ENCODE measurements at regions not wholly inside any gene's neighbourhood (a gene's known extent, or its start where the extent isn't known, plus 50 kb on each side); places are given as distances from the start of the nearest gene placed in this dataset.

GRCh38 chr20:24817351-24817750 lies 131.7 kb upstream of the CST7 start:
- intact Hi-C loops (cut with micrococcal nuclease; ENCODE audit: unreplicated experiment), result no loop called here
- TF ChIP-seq, protein P1, sequence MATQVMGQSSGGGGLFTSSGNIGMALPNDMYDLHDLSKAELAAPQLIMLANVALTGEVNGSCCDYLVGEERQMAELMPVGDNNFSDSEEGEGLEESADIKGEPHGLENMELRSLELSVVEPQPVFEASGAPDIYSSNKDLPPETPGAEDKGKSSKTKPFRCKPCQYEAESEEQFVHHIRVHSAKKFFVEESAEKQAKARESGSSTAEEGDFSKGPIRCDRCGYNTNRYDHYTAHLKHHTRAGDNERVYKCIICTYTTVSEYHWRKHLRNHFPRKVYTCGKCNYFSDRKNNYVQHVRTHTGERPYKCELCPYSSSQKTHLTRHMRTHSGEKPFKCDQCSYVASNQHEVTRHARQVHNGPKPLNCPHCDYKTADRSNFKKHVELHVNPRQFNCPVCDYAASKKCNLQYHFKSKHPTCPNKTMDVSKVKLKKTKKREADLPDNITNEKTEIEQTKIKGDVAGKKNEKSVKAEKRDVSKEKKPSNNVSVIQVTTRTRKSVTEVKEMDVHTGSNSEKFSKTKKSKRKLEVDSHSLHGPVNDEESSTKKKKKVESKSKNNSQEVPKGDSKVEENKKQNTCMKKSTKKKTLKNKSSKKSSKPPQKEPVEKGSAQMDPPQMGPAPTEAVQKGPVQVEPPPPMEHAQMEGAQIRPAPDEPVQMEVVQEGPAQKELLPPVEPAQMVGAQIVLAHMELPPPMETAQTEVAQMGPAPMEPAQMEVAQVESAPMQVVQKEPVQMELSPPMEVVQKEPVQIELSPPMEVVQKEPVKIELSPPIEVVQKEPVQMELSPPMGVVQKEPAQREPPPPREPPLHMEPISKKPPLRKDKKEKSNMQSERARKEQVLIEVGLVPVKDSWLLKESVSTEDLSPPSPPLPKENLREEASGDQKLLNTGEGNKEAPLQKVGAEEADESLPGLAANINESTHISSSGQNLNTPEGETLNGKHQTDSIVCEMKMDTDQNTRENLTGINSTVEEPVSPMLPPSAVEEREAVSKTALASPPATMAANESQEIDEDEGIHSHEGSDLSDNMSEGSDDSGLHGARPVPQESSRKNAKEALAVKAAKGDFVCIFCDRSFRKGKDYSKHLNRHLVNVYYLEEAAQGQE (IDR thresholded peaks at IDR 0.05; ENCODE audit: insufficient read depth in 1 of 2, low read depth in 2 of 2, low read length in 1 of 2), result no peak
- no peak for TF ChIP-seq CTCF (IDR thresholded peaks at IDR 0.05)
- TF ChIP-seq SIN3A (IDR thresholded peaks at IDR 0.05; ENCODE audit: borderline replicate concordance, insufficient read depth, low read depth, low read length), result no peak
- no peaks in the 10 kb centered on the region for H3K36me3 ChIP-seq (ENCODE audit: control insufficient read depth, insufficient read depth, low read length)
- no TSS peak for BruUV-seq (replicated peaks)
- no peak overlapping the region for H3K27ac ChIP-seq (ENCODE audit: low read length)
- ChIA-PET CTCF (no interaction called here), POLR2A (no interaction called here)
- peaks cover 5% of the 10 kb centered on the region; the same call in 1 of the 2 replicates for H3K27me3 ChIP-seq (ENCODE audit: control insufficient read depth, insufficient read depth, low read length)
- in situ Hi-C loops (cut with HindIII; ENCODE audit: low pct_unique_long_range_greater_than_20kb, low sequenced_read_pairs), result no loop called here
- H3K9me3 ChIP-seq (ENCODE audit: control insufficient read depth, insufficient read depth, low read depth, low read length), result no peaks in the 10 kb centered on the region
- ATAC-seq (no peak), DNase-seq (ENCODE audit: low read depth, low spot score) (no peak)
- no peak overlapping the region for H3K4me3 ChIP-seq (ENCODE audit: low read depth in 2 of 2, low read length in 2 of 2)
- no peaks in the 10 kb centered on the region for H3K4me1 ChIP-seq (ENCODE audit: control insufficient read depth, insufficient read depth, low read length)

- ChIA-PET POLR2A (no interaction called here), CTCF (no interaction called here)
- no peak for ATAC-seq
- in situ Hi-C loops (cut with HindIII; ENCODE audit: low pct_unique_long_range_greater_than_20kb, low sequenced_read_pairs), result no loop called here
- Histone ChIP-seq H3K27me3 (ENCODE audit: control insufficient read depth, insufficient read depth, low read length) (peaks cover 5% of the 10 kb centered on the region), H3K27ac (ENCODE audit: low read length) (no peak overlapping the region), H3K36me3 (ENCODE audit: control insufficient read depth, insufficient read depth, low read length) (no peaks in the 10 kb centered on the region), H3K9me3 (ENCODE audit: control insufficient read depth, insufficient read depth, low read depth, low read length) (no peaks in the 10 kb centered on the region), H3K4me3 (ENCODE audit: low read depth in 2 of 2, low read length in 2 of 2) (no peak overlapping the region), H3K4me1 (ENCODE audit: control insufficient read depth, insufficient read depth, low read length) (no peaks in the 10 kb centered on the region)
- BruUV-seq (replicated peaks), result no TSS peak
- TF ChIP-seq POLR2AphosphoS5 (IDR thresholded peaks at IDR 0.05; ENCODE audit: low read depth, low read length) (no peak), CTCF (IDR thresholded peaks at IDR 0.05) (no peak), TCF7L2 (IDR thresholded peaks at IDR 0.05; ENCODE audit: low read depth, low read length) (no peak), SIN3A (IDR thresholded peaks at IDR 0.05; ENCODE audit: borderline replicate concordance, insufficient read depth, low read depth, low read length) (no peak)
- TF ChIP-seq, protein P1 (IDR thresholded peaks at IDR 0.05; ENCODE audit: insufficient read depth in 1 of 2, low read depth in 2 of 2, low read length in 1 of 2), result no peak
- intact Hi-C loops (cut with micrococcal nuclease; ENCODE audit: unreplicated experiment), result no loop called here
- no peak for DNase-seq (ENCODE audit: low read depth, low spot score)
Measured at GRCh38 chr20:24818056-24818455, 131.0 kb upstream of the CST7 start.
